ENCODE measurements at regions not wholly inside any gene's neighbourhood (a gene's known extent, or its start where the extent isn't known, plus 50 kb on each side); places are given as distances from the start of the nearest gene placed in this dataset.

- Histone ChIP-seq H3K4me3 (ENCODE audit: low read depth in 1 of 2, low read length in 2 of 2) (no peak overlapping the region), H3K4me1 (ENCODE audit: control insufficient read depth in 1 of 2, insufficient read depth in 2 of 2, low read length in 2 of 2) (no peaks in the 10 kb centered on the region), H3K27me3 (ENCODE audit: control insufficient read depth in 1 of 2, insufficient read depth in 2 of 2, low read length in 2 of 2) (no peaks in the 10 kb centered on the region), H3K9me3 (ENCODE audit: control insufficient read depth in 1 of 2, low read length in 2 of 2) (peaks cover 0 to 4% of the 10 kb centered on the region in 2 donors), H3K9ac (ENCODE audit: low read depth in 1 of 2, low read length in 2 of 2) (no peak overlapping the region), H3K27ac (ENCODE audit: low read depth, low read length) (no peak overlapping the region), H3K36me3 (ENCODE audit: control insufficient read depth in 1 of 2, insufficient read depth in 2 of 2, low read length in 2 of 2) (no peaks in the 10 kb centered on the region)
These were observed 295.6 kb upstream of the FLRT2 start for GRCh38 chr14:85234156-85235025.

GRCh38 chr14:85235868-85236267 lies 294.1 kb upstream of the FLRT2 start:
- H3K27ac ChIP-seq (ENCODE audit: low read depth, low read length) = no peak overlapping the region
- H3K27me3 ChIP-seq (ENCODE audit: control insufficient read depth in 1 of 2, insufficient read depth in 2 of 2, low read length in 2 of 2) = no peaks in the 10 kb centered on the region
- H3K36me3 ChIP-seq (ENCODE audit: control insufficient read depth in 1 of 2, insufficient read depth in 2 of 2, low read length in 2 of 2) = no peaks in the 10 kb centered on the region
- H3K4me3 ChIP-seq (ENCODE audit: low read depth in 1 of 2, low read length in 2 of 2) = no peak overlapping the region
- peaks cover 0 to 4% of the 10 kb centered on the region in 2 donors for H3K9me3 ChIP-seq (ENCODE audit: control insufficient read depth in 1 of 2, low read length in 2 of 2)
- H3K4me1 ChIP-seq (ENCODE audit: control insufficient read depth in 1 of 2, insufficient read depth in 2 of 2, low read length in 2 of 2) = no peaks in the 10 kb centered on the region
- H3K9ac ChIP-seq (ENCODE audit: low read depth in 1 of 2, low read length in 2 of 2) = no peak overlapping the region

- H3K4me1 ChIP-seq (ENCODE audit: control insufficient read depth in 1 of 2, insufficient read depth in 2 of 2, low read length in 2 of 2) = no peaks in the 10 kb centered on the region
- H3K9ac ChIP-seq (ENCODE audit: low read depth in 1 of 2, low read length in 2 of 2) = no peak overlapping the region
- H3K36me3 ChIP-seq (ENCODE audit: control insufficient read depth in 1 of 2, insufficient read depth in 2 of 2, low read length in 2 of 2) = no peaks in the 10 kb centered on the region
- peaks cover 0 to 4% of the 10 kb centered on the region in 2 donors for H3K9me3 ChIP-seq (ENCODE audit: control insufficient read depth in 1 of 2, low read length in 2 of 2)
- H3K27me3 ChIP-seq (ENCODE audit: control insufficient read depth in 1 of 2, insufficient read depth in 2 of 2, low read length in 2 of 2) = no peaks in the 10 kb centered on the region
- no peak overlapping the region for H3K27ac ChIP-seq (ENCODE audit: low read depth, low read length)
- H3K4me3 ChIP-seq (ENCODE audit: low read depth in 1 of 2, low read length in 2 of 2) = no peak overlapping the region
These were observed 293.6 kb upstream of the FLRT2 start for GRCh38 chr14:85236296-85236695.

DNA sequence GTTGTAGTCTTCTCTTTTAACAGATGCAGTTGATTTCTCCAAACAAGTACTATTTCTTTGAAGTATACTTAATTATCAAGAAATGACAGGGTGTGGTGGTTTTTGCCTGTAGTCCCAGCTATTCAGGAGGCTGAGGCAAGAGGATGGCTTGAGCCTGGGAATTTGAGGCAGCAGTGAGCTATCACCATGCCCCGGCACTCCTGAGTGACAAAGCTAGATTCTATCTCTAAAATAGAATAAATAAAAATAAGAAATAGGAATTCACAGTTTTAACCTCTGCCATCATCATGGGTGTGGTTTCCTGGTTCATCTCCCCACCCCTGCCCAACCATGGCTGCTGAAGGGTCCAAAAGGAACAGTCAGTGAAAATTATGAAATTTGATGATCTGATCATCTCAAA lies 290.2 kb upstream of the FLRT2 start:
- H3K27ac ChIP-seq (ENCODE audit: low read depth, low read length) = no peak overlapping the region
- no peaks in the 10 kb centered on the region for H3K4me1 ChIP-seq (ENCODE audit: control insufficient read depth in 1 of 2, insufficient read depth in 2 of 2, low read length in 2 of 2)
- no peak overlapping the region for H3K4me3 ChIP-seq (ENCODE audit: low read depth in 1 of 2, low read length in 2 of 2)
- no peaks in the 10 kb centered on the region for H3K36me3 ChIP-seq (ENCODE audit: control insufficient read depth in 1 of 2, insufficient read depth in 2 of 2, low read length in 2 of 2)
- no peak overlapping the region for H3K9ac ChIP-seq (ENCODE audit: low read depth in 1 of 2, low read length in 2 of 2)
- H3K27me3 ChIP-seq (ENCODE audit: control insufficient read depth in 1 of 2, insufficient read depth in 2 of 2, low read length in 2 of 2) = no peaks in the 10 kb centered on the region
- H3K9me3 ChIP-seq (ENCODE audit: control insufficient read depth in 1 of 2, low read length in 2 of 2) = peaks cover 0 to 4% of the 10 kb centered on the region in 2 donors

GRCh38 chr14:85241022-85241855 lies 288.7 kb upstream of the FLRT2 start:
- H3K9ac ChIP-seq (ENCODE audit: low read depth in 1 of 2, low read length in 2 of 2) = no peak overlapping the region
- H3K27ac ChIP-seq (ENCODE audit: low read depth, low read length) = no peak overlapping the region
- H3K9me3 ChIP-seq (ENCODE audit: control insufficient read depth in 1 of 2, low read length in 2 of 2) = peaks cover 0 to 4% of the 10 kb centered on the region in 2 donors
- no peaks in the 10 kb centered on the region for H3K4me1 ChIP-seq (ENCODE audit: control insufficient read depth in 1 of 2, insufficient read depth in 2 of 2, low read length in 2 of 2)
- H3K27me3 ChIP-seq (ENCODE audit: control insufficient read depth in 1 of 2, insufficient read depth in 2 of 2, low read length in 2 of 2) = no peaks in the 10 kb centered on the region
- no peak overlapping the region for H3K4me3 ChIP-seq (ENCODE audit: low read depth in 1 of 2, low read length in 2 of 2)
- H3K36me3 ChIP-seq (ENCODE audit: control insufficient read depth in 1 of 2, insufficient read depth in 2 of 2, low read length in 2 of 2) = no peaks in the 10 kb centered on the region

DNA sequence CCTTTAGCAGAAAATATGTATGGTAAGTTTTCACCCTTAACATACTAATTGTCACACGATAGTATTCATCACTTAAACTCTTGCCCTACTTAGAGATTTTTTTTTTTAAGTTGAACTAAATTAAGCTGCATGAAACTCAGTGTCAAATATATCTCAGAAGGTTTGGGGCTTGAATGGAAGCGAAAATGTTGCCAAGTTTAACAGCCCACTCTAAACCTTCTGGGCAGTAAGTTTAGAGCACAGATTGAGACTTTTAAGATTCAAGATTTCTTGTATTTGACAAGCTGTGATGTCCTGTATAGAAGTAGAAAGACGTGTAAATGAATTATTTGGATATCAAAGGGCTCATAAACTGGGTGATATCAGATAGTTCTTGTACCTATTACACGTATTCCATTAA lies 287.3 kb upstream of the FLRT2 start:
- Histone ChIP-seq H3K9ac (ENCODE audit: low read depth in 1 of 2, low read length in 2 of 2) (no peak overlapping the region), H3K36me3 (ENCODE audit: control insufficient read depth in 1 of 2, insufficient read depth in 2 of 2, low read length in 2 of 2) (no peaks in the 10 kb centered on the region), H3K27ac (ENCODE audit: low read depth, low read length) (no peak overlapping the region), H3K9me3 (ENCODE audit: control insufficient read depth in 1 of 2, low read length in 2 of 2) (peaks cover 0 to 4% of the 10 kb centered on the region in 2 donors), H3K4me1 (ENCODE audit: control insufficient read depth in 1 of 2, insufficient read depth in 2 of 2, low read length in 2 of 2) (no peaks in the 10 kb centered on the region), H3K27me3 (ENCODE audit: control insufficient read depth in 1 of 2, insufficient read depth in 2 of 2, low read length in 2 of 2) (no peaks in the 10 kb centered on the region), H3K4me3 (ENCODE audit: low read depth in 1 of 2, low read length in 2 of 2) (no peak overlapping the region)

DNA sequence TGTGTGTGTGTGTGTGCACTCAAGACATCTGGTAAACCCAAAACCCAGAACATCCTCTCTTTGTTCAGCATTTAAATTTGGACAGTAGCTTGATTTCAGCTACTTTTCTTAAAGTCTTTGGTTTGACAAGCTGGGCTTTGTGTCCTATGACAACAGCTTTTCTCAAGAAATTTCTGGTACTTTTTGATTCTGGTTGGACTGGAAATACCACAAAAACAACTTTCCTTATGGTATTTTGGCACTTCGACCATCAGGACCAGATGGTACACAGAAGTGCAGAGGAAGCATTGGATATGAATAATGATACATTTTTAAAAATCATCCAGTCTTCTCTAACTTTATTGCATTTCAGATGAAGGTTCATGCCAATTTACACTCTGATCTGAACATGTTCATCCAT lies 286.6 kb upstream of the FLRT2 start:
- Histone ChIP-seq H3K4me3 (ENCODE audit: low read depth in 1 of 2, low read length in 2 of 2) (no peak overlapping the region), H3K4me1 (ENCODE audit: control insufficient read depth in 1 of 2, insufficient read depth in 2 of 2, low read length in 2 of 2) (no peaks in the 10 kb centered on the region), H3K9me3 (ENCODE audit: control insufficient read depth in 1 of 2, low read length in 2 of 2) (peaks cover 0 to 4% of the 10 kb centered on the region in 2 donors), H3K36me3 (ENCODE audit: control insufficient read depth in 1 of 2, insufficient read depth in 2 of 2, low read length in 2 of 2) (no peaks in the 10 kb centered on the region), H3K27me3 (ENCODE audit: control insufficient read depth in 1 of 2, insufficient read depth in 2 of 2, low read length in 2 of 2) (no peaks in the 10 kb centered on the region), H3K9ac (ENCODE audit: low read depth in 1 of 2, low read length in 2 of 2) (no peak overlapping the region), H3K27ac (ENCODE audit: low read depth, low read length) (no peak overlapping the region)

GRCh38 chr14:85247071-85247470 lies 282.9 kb upstream of the FLRT2 start:
- Histone ChIP-seq H3K4me3 (ENCODE audit: low read depth in 1 of 2, low read length in 2 of 2) (no peak overlapping the region), H3K27ac (ENCODE audit: low read depth, low read length) (no peak overlapping the region), H3K9me3 (ENCODE audit: control insufficient read depth in 1 of 2, low read length in 2 of 2) (no peaks in the 10 kb centered on the region), H3K9ac (ENCODE audit: low read depth in 1 of 2, low read length in 2 of 2) (no peak overlapping the region), H3K4me1 (ENCODE audit: control insufficient read depth in 1 of 2, insufficient read depth in 2 of 2, low read length in 2 of 2) (no peaks in the 10 kb centered on the region), H3K27me3 (ENCODE audit: control insufficient read depth in 1 of 2, insufficient read depth in 2 of 2, low read length in 2 of 2) (no peaks in the 10 kb centered on the region), H3K36me3 (ENCODE audit: control insufficient read depth in 1 of 2, insufficient read depth in 2 of 2, low read length in 2 of 2) (no peaks in the 10 kb centered on the region)

DNA sequence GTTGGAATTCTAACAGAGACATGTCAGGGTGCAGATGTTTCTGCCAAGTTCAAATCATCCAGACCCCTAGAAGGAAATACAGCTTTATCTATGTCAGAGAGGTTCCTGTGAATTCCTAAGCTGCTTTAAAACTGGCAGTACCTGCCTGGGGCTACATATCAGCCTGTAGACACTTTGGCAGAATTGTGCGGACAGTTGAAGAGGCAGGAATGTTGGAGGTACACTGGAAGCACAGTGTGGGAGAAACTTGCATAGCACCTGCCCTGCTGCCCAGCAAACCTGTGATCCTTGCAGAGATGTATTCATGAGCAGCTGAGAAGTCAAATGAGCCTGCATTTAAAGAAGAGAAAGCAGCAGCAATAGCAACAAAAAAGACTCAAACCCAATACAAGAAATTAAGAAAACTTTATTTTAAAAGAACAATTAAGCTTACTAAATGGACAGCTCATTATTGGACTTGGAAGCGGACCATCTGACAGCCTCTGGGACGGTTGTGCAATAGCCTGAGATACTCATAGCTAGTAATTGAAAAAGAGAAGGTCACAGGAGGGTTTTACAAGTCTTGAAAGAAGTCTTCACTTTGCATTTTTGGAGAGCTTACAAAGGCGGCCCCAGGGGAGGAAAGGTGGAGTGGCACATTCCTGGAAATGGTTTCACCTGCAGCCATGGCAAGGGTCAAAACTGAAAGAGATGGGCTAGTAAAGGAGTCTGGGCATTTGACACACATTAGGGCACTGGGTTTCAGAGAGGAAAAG lies 280.9 kb upstream of the FLRT2 start:
- Histone ChIP-seq H3K27me3 (ENCODE audit: control insufficient read depth in 1 of 2, insufficient read depth in 2 of 2, low read length in 2 of 2) (no peaks in the 10 kb centered on the region), H3K4me3 (ENCODE audit: low read depth in 1 of 2, low read length in 2 of 2) (no peak overlapping the region), H3K36me3 (ENCODE audit: control insufficient read depth in 1 of 2, insufficient read depth in 2 of 2, low read length in 2 of 2) (no peaks in the 10 kb centered on the region), H3K4me1 (ENCODE audit: control insufficient read depth in 1 of 2, insufficient read depth in 2 of 2, low read length in 2 of 2) (no peaks in the 10 kb centered on the region), H3K27ac (ENCODE audit: low read depth, low read length) (no peak overlapping the region), H3K9ac (ENCODE audit: low read depth in 1 of 2, low read length in 2 of 2) (no peak overlapping the region), H3K9me3 (ENCODE audit: control insufficient read depth in 1 of 2, low read length in 2 of 2) (peaks cover 0 to 5% of the 10 kb centered on the region in 2 donors)
